ENCODE measurements at regions not wholly inside any gene's neighbourhood (a gene's known extent, or its start where the extent isn't known, plus 50 kb on each side); places are given as distances from the start of the nearest gene placed in this dataset.

DNA sequence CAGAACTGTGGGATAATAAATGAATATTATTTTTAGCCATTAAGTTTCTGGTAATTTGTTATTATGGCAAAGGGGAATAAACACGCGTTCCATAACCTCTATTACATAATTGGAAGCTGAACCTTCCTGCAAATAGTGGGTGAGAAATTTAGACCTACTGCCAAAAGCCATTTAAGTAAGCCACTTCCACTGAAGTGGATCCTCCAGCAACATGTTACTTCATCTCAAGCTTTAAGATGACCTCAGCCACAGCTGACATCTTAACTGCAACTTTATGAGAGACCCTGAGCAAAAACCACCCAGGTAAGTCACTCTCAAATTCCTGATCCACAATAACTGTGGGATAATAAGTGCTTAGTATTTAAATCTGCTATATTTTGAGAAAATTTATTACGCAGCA is 1048.6 kb downstream of the FAM133A start (continued):
- TF ChIP-seq, protein P1, sequence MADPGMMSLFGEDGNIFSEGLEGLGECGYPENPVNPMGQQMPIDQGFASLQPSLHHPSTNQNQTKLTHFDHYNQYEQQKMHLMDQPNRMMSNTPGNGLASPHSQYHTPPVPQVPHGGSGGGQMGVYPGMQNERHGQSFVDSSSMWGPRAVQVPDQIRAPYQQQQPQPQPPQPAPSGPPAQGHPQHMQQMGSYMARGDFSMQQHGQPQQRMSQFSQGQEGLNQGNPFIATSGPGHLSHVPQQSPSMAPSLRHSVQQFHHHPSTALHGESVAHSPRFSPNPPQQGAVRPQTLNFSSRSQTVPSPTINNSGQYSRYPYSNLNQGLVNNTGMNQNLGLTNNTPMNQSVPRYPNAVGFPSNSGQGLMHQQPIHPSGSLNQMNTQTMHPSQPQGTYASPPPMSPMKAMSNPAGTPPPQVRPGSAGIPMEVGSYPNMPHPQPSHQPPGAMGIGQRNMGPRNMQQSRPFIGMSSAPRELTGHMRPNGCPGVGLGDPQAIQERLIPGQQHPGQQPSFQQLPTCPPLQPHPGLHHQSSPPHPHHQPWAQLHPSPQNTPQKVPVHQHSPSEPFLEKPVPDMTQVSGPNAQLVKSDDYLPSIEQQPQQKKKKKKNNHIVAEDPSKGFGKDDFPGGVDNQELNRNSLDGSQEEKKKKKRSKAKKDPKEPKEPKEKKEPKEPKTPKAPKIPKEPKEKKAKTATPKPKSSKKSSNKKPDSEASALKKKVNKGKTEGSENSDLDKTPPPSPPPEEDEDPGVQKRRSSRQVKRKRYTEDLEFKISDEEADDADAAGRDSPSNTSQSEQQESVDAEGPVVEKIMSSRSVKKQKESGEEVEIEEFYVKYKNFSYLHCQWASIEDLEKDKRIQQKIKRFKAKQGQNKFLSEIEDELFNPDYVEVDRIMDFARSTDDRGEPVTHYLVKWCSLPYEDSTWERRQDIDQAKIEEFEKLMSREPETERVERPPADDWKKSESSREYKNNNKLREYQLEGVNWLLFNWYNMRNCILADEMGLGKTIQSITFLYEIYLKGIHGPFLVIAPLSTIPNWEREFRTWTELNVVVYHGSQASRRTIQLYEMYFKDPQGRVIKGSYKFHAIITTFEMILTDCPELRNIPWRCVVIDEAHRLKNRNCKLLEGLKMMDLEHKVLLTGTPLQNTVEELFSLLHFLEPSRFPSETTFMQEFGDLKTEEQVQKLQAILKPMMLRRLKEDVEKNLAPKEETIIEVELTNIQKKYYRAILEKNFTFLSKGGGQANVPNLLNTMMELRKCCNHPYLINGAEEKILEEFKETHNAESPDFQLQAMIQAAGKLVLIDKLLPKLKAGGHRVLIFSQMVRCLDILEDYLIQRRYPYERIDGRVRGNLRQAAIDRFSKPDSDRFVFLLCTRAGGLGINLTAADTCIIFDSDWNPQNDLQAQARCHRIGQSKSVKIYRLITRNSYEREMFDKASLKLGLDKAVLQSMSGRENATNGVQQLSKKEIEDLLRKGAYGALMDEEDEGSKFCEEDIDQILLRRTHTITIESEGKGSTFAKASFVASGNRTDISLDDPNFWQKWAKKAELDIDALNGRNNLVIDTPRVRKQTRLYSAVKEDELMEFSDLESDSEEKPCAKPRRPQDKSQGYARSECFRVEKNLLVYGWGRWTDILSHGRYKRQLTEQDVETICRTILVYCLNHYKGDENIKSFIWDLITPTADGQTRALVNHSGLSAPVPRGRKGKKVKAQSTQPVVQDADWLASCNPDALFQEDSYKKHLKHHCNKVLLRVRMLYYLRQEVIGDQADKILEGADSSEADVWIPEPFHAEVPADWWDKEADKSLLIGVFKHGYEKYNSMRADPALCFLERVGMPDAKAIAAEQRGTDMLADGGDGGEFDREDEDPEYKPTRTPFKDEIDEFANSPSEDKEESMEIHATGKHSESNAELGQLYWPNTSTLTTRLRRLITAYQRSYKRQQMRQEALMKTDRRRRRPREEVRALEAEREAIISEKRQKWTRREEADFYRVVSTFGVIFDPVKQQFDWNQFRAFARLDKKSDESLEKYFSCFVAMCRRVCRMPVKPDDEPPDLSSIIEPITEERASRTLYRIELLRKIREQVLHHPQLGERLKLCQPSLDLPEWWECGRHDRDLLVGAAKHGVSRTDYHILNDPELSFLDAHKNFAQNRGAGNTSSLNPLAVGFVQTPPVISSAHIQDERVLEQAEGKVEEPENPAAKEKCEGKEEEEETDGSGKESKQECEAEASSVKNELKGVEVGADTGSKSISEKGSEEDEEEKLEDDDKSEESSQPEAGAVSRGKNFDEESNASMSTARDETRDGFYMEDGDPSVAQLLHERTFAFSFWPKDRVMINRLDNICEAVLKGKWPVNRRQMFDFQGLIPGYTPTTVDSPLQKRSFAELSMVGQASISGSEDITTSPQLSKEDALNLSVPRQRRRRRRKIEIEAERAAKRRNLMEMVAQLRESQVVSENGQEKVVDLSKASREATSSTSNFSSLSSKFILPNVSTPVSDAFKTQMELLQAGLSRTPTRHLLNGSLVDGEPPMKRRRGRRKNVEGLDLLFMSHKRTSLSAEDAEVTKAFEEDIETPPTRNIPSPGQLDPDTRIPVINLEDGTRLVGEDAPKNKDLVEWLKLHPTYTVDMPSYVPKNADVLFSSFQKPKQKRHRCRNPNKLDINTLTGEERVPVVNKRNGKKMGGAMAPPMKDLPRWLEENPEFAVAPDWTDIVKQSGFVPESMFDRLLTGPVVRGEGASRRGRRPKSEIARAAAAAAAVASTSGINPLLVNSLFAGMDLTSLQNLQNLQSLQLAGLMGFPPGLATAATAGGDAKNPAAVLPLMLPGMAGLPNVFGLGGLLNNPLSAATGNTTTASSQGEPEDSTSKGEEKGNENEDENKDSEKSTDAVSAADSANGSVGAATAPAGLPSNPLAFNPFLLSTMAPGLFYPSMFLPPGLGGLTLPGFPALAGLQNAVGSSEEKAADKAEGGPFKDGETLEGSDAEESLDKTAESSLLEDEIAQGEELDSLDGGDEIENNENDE (IDR thresholded peaks at IDR 0.05; ENCODE audit: insufficient replicate concordance, low read length) = no peak
- TF ChIP-seq RXRA (IDR thresholded peaks at IDR 0.05; ENCODE audit: insufficient read depth, low read depth, low read length) (no peak), HDAC2 (IDR thresholded peaks at IDR 0.05; ENCODE audit: borderline replicate concordance in 1 of 2, low read depth in 2 of 2, low read length in 2 of 2) (no peak), CHD1 (IDR thresholded peaks at IDR 0.05; ENCODE audit: low read depth, low read length) (no peak), SAP30 (IDR thresholded peaks at IDR 0.05; ENCODE audit: insufficient read depth, insufficient replicate concordance, low read length) (no peak), EZH2 (IDR thresholded peaks at IDR 0.05; ENCODE audit: low read depth, low read length, severe bottlenecking) (no peak)

Measured in H1 (cell line).